HepG2 (cell line): ENCODE measurements at regions not wholly inside any gene's neighbourhood (a gene's known extent, or its start where the extent isn't known, plus 50 kb on each side); places are given as distances from the start of the nearest gene placed in this dataset.

ENCODE experiments used
- ATAC-seq: fragments of 200-7000 bp; cut with Tn5 transposase; 3 replicates; pipeline ENCODE4 v1.9.1; 2020; ENCODE audit warnings: mild to moderate bottlenecking, moderate library complexity
- BruUV-seq: library from RNA; stranded (reverse); fragments of 400-500 nt; replicated peaks from 2 replicates; lab custom pipeline; 2021; lab: Mats Ljungman, UMichigan
- CTCF ChIA-PET: fragments of 300-600 bp; formaldehyde crosslinking; extraction: SDS; loops from one replicate; lab custom pipeline; 2021; ENCODE audit warnings: low total read pairs, inconsistent platforms, low intra/inter-chr PET ratio; lab: Yijun Ruan, JAX
- POLR2A ChIA-PET: fragments of 350-600 bp; sonication (Branson Sonifier 250); formaldehyde crosslinking; loops from one replicate; lab custom pipeline; 2020; ENCODE audit warnings: antibody characterized with exemption, inconsistent platforms; lab: Yijun Ruan, JAX
- DNase-seq: peaks from one replicate; pipeline ENCODE4 v3.0.0-alpha.2; 2015; ENCODE audit warnings: low spot score
- FAIRE-seq: peaks from 3 replicates; lab custom pipeline; 2011; peaks lifted over from hg19 to GRCh38; lab: Jason Lieb, UNC
- H2AFZ ChIP-seq: one replicate; pipeline ENCODE4 v1.6.1; 2011; ENCODE audit warnings: low read length, inconsistent platforms
- H3K27ac ChIP-seq: fragments of 300-600 bp; 3 replicates; pipeline ENCODE4 v1.8.0; 2011; ENCODE audit warnings: mixed run types, mild to moderate bottlenecking, mixed read lengths, low read length, inconsistent platforms; ENCODE audit not compliant: insufficient read depth; ENCODE audit errors: extremely low read length
- H3K27me3 ChIP-seq, 2 experiments: fragments of 200-600 bp in 1 of 2; 2 replicates in 1 of 2; 3 replicates in 1 of 2; pipeline versions ENCODE4 v1.6.0 to v1.8.0; 2011; ENCODE audit warnings: low read length in 2 of 2, mild to moderate bottlenecking in 2 of 2, moderate library complexity in 2 of 2, inconsistent platforms in 1 of 2; ENCODE audit not compliant: insufficient read depth in 2 of 2, control insufficient read depth in 1 of 2
- H3K36me3 ChIP-seq, 2 experiments: fragments of 200-600 bp in 1 of 2; replicated peaks in 1 of 2; 2 replicates in 1 of 2; 3 replicates in 1 of 2; pipeline versions ENCODE4 v1.5.1 to v1.8.0; 2011; ENCODE audit warnings: low read length in 2 of 2, inconsistent platforms in 1 of 2; ENCODE audit not compliant: insufficient read depth in 2 of 2, control insufficient read depth in 1 of 2
- H3K4me1 ChIP-seq: 2 replicates; pipeline ENCODE4 v1.5.1; 2012; ENCODE audit warnings: low read length, inconsistent platforms; ENCODE audit not compliant: insufficient read depth
- H3K4me2 ChIP-seq: 2 replicates; pipeline ENCODE4 v1.6.0; 2011; ENCODE audit warnings: low read depth, low read length, inconsistent platforms
- H3K4me3 ChIP-seq, 3 experiments: fragments of 200-600 bp in 1 of 3; sonication (generic), shearing (Covaris generic) in 1 of 3; replicated peaks in 1 of 3; 2 replicates each; pipeline ENCODE4 v1.5.1; 2011 to 2016; ENCODE audit warnings: low read length in 3 of 3, inconsistent platforms in 2 of 3, low read depth in 2 of 3, mild to moderate bottlenecking in 2 of 3, control low read depth in 1 of 3, mixed read lengths in 1 of 3; ENCODE audit not compliant: insufficient read depth in 1 of 3
- H3K79me2 ChIP-seq: one replicate; pipeline ENCODE4 v1.6.1; 2011; ENCODE audit warnings: low read length, inconsistent platforms; ENCODE audit not compliant: insufficient read depth
- H3K9ac ChIP-seq: 2 replicates; pipeline ENCODE4 v1.6.0; 2011; ENCODE audit warnings: mild to moderate bottlenecking, low read depth, low read length, inconsistent platforms; ENCODE audit not compliant: insufficient read depth
- H3K9me3 ChIP-seq: 2 replicates; pipeline ENCODE4 v1.5.1; 2012; ENCODE audit warnings: mild to moderate bottlenecking, low read length
- H4K20me1 ChIP-seq: 2 replicates; pipeline ENCODE4 v1.6.0; 2011; ENCODE audit warnings: inconsistent platforms, mild to moderate bottlenecking, low read length, moderate library complexity; ENCODE audit not compliant: insufficient read depth
- ATAD3A ChIP-seq: sonication (generic); formaldehyde crosslinking; IDR thresholded peaks from 2 replicates; pipeline ENCODE4 v1.4.0; 2020; ENCODE audit warnings: missing genetic modification reagents
- CEBPB ChIP-seq: IDR thresholded peaks from 2 replicates; pipeline ENCODE4 v1.6.1; 2011; ENCODE audit warnings: low read depth, low read length, improper control_type of control experiment, borderline replicate concordance
- HNF4A ChIP-seq: sonication (generic); formaldehyde crosslinking; IDR thresholded peaks from 2 replicates; pipeline ENCODE4 v1.4.0; 2020; ENCODE audit warnings: missing genetic modification reagents
- IRF9 ChIP-seq: sonication (generic); formaldehyde crosslinking; IDR thresholded peaks from 2 replicates; pipeline ENCODE4 v1.8.0; 2022; ENCODE audit warnings: missing genetic modification reagents, mild to moderate bottlenecking, borderline replicate concordance
- ISX ChIP-seq: sonication (generic); formaldehyde crosslinking; conservative IDR thresholded peaks from 2 replicates; pipeline ENCODE4 v1.5.0; 2020; ENCODE audit warnings: missing genetic modification reagents
- KLF6 ChIP-seq: IDR thresholded peaks from 2 replicates; pipeline ENCODE4 v1.8.0; 2016; ENCODE audit warnings: missing biosample characterization, missing genetic modification reagents
- MNT ChIP-seq: fragments of 450-650 bp; IDR thresholded peaks from 2 replicates; pipeline ENCODE4 v1.6.1; 2016
- MTA1 ChIP-seq: sonication (generic); formaldehyde crosslinking; IDR thresholded peaks from 2 replicates; pipeline ENCODE4 v1.4.0; 2020; ENCODE audit warnings: missing genetic modification reagents, mild to moderate bottlenecking, borderline replicate concordance
- SMARCE1 ChIP-seq: fragments of 450-650 bp; IDR thresholded peaks from 2 replicates; pipeline ENCODE4 v1.6.1; 2017; ENCODE audit warnings: borderline replicate concordance
- SOX6 ChIP-seq, 2 experiments: fragments of 450-650 bp in 1 of 2; sonication (generic) in 1 of 2; formaldehyde crosslinking in 1 of 2; IDR thresholded peaks; 2 replicates each; pipeline versions ENCODE4 v1.4.0 to v1.6.1; 2017 to 2020; ENCODE audit warnings: antibody characterized with exemption in 1 of 2, mild to moderate bottlenecking in 1 of 2, missing genetic modification reagents in 1 of 2
- ZFAT ChIP-seq: sonication (generic); formaldehyde crosslinking; conservative IDR thresholded peaks from 2 replicates; pipeline ENCODE4 v1.8.1; 2023; ENCODE audit warnings: missing genetic modification reagents, inconsistent platforms
- ZNF121 ChIP-seq: sonication (generic); formaldehyde crosslinking; IDR thresholded peaks from 2 replicates; pipeline ENCODE4 v1.5.0; 2020; ENCODE audit warnings: mild to moderate bottlenecking, missing genetic modification reagents
- ZNF296 ChIP-seq: sonication (generic); formaldehyde crosslinking; conservative IDR thresholded peaks from 2 replicates; pipeline ENCODE4 v1.5.0; 2020; ENCODE audit warnings: mild to moderate bottlenecking, missing genetic modification reagents
- ZNF354B ChIP-seq: sonication (generic); formaldehyde crosslinking; IDR thresholded peaks from 2 replicates; pipeline ENCODE4 v1.8.0; 2022; ENCODE audit warnings: mild to moderate bottlenecking, missing genetic modification reagents
- ZNF484 ChIP-seq: sonication (generic); formaldehyde crosslinking; IDR thresholded peaks from 2 replicates; pipeline ENCODE4 v1.5.1; 2020; ENCODE audit warnings: mild to moderate bottlenecking, low read depth, missing genetic modification reagents, borderline replicate concordance
- ZNF530 ChIP-seq: sonication (generic); formaldehyde crosslinking; IDR thresholded peaks from 2 replicates; pipeline ENCODE4 v1.5.0; 2020; ENCODE audit warnings: low read depth, mild to moderate bottlenecking, missing genetic modification reagents
- ZNF572 ChIP-seq: sonication (generic); formaldehyde crosslinking; IDR thresholded peaks from 2 replicates; pipeline ENCODE4 v1.5.1; 2020; ENCODE audit warnings: mild to moderate bottlenecking, missing genetic modification reagents
- ZNF7 ChIP-seq: IDR thresholded peaks from 2 replicates; pipeline ENCODE4 v1.6.1; 2016; ENCODE audit warnings: missing biosample characterization, missing genetic modification reagents
- ZNF850 ChIP-seq: sonication (generic); formaldehyde crosslinking; conservative IDR thresholded peaks from 2 replicates; pipeline ENCODE4 v1.9.0; 2021; ENCODE audit warnings: mild to moderate bottlenecking, missing genetic modification reagents
- WGBS: methylation state at CpG from one replicate; pipeline ENCODE4 v1.1.6; 2017; ENCODE audit warnings: low lambda C conversion rate; 5-methylcytosine and 5-hydroxymethylcytosine counted together
- in situ Hi-C: cut with HindIII; loops from 2 replicates; pipeline ENCODE4 v1.10.0; 2017; ENCODE audit warnings: low pct_unique_long_range_greater_than_20kb; ENCODE audit not compliant: extremely low pct_ligation_motif_present
- intact Hi-C: fragments of 100-400 bp; cut with micrococcal nuclease; formaldehyde crosslinking; loops from one replicate; pipeline ENCODE4 v1.10.0; 2022; ENCODE audit not compliant: unreplicated experiment

GRCh38 chr10:125575843-125576242, 107.1 kb downstream of the TEX36 start:
- Histone ChIP-seq H3K4me1 (no peaks in the 10 kb centered on the region), H3K27me3 (peaks cover 2 to 27% of the 10 kb centered on the region in 2 experiments; a peak in 3 of 5 replicates), H3K27ac (no peak overlapping the region), H3K9ac (no peak overlapping the region), H4K20me1 (no peaks in the 10 kb centered on the region), H3K4me3 (no peak overlapping the region), H3K9me3 (no peaks in the 10 kb centered on the region), H3K79me2 (no peaks in the 10 kb centered on the region), H3K36me3 (no peaks in the 10 kb centered on the region), H3K4me2 (no peak overlapping the region), H2AFZ (no peak overlapping the region)
- no CpG with 5 or more reads among the region's 4 CpGs for WGBS
- TF ChIP-seq ZNF484 (CRISPR knock-in tag) (no peak), MNT (0 out of 2 replicates have a peak, but pooled peaks have one; percentile 10)
- ATAC-seq (no peak), FAIRE-seq (no peak), DNase-seq (no peak)
- no TSS peak for BruUV-seq
- POLR2A ChIA-PET, result no interaction called here
- CTCF ChIA-PET, result no interaction called here
- in situ Hi-C loops, result no loop called here
- intact Hi-C loops, result no loop called here

GRCh38 chr10:125568156-125568555, 114.8 kb downstream of the TEX36 start:
- in situ Hi-C loops (no loop called here), intact Hi-C loops (no loop called here)
- Histone ChIP-seq H4K20me1 (no peaks in the 10 kb centered on the region), H3K9me3 (no peaks in the 10 kb centered on the region), H3K9ac (no peak overlapping the region), H3K79me2 (no peaks in the 10 kb centered on the region), H2AFZ (no peak overlapping the region), H3K27ac (no peak overlapping the region), H3K4me3 (no peak overlapping the region), H3K4me2 (no peak overlapping the region), H3K27me3 (peaks cover 0 to 4% of the 10 kb centered on the region in 2 experiments; a peak in 1 of 5 replicates), H3K4me1 (no peaks in the 10 kb centered on the region), H3K36me3 (no peaks in the 10 kb centered on the region)
- 54% methylated on average over 3 of the region's 4 CpGs for WGBS
- no TSS peak for BruUV-seq
- CTCF ChIA-PET, result no interaction called here
- POLR2A ChIA-PET, result no interaction called here
- TF ChIP-seq HNF4A (CRISPR knock-in tag), result no peak
- TF ChIP-seq ZNF7 (CRISPR knock-in tag), result no peak
- no peak for TF ChIP-seq ZNF572
- TF ChIP-seq SMARCE1, result no peak
- no peak for TF ChIP-seq KLF6 (CRISPR knock-in tag)
- TF ChIP-seq ZFAT, result no peak
- no peak for TF ChIP-seq ZNF121 (CRISPR knock-in tag)
- TF ChIP-seq ZNF530, result no peak
- no peak for TF ChIP-seq MTA1 (CRISPR knock-in tag)
- no peak for TF ChIP-seq ZNF296 (CRISPR knock-in tag)
- no peak for TF ChIP-seq IRF9 (CRISPR knock-in tag)
- no peak for TF ChIP-seq SOX6 (IDR thresholded peaks at IDR 0.05)
- no peak for TF ChIP-seq SOX6 (CRISPR knock-in tag; IDR thresholded peaks at IDR 0.05)
- no peak for TF ChIP-seq CEBPB
- TF ChIP-seq ATAD3A (CRISPR knock-in tag), result no peak
- no peak for TF ChIP-seq ZNF354B (CRISPR knock-in tag)
- TF ChIP-seq ISX, result no peak
- no peak for TF ChIP-seq ZNF850
- ATAC-seq (no peak), DNase-seq (no peak), FAIRE-seq (no peak)
